ENCODE measurements at regions not wholly inside any gene's neighbourhood (a gene's known extent, or its start where the extent isn't known, plus 50 kb on each side); places are given as distances from the start of the nearest gene placed in this dataset.

DNA sequence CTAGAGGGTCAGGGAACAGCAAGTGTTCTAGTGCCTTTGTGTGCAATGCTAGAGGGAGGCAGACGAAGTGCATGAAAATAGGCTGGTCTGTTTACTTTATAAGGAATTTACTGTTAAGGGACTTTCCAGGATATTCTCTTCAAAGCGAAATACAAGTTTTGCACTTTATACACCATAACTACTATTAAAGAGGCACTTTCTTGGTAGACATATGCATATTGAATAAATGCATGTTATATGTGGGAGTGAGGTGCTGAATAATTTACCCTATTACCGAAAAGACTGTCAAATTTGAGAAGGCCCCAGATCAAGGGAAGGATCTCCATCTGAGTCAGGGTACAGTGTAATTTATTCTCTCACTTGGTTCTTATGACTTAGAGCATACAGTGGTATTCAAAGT lies 310.5 kb downstream of the S1PR1 start:
- ATAC-seq (no peak), DNase-seq (no peak)
- no peak overlapping the region for H3K27ac ChIP-seq
- H3K4me3 ChIP-seq = no peak overlapping the region
- H3K36me3 ChIP-seq = no peaks in the 10 kb centered on the region
- intact Hi-C loops (cut with DNase I) = no loop called here
- no peaks in the 10 kb centered on the region for H3K9me3 ChIP-seq
- TF ChIP-seq, protein P1, sequence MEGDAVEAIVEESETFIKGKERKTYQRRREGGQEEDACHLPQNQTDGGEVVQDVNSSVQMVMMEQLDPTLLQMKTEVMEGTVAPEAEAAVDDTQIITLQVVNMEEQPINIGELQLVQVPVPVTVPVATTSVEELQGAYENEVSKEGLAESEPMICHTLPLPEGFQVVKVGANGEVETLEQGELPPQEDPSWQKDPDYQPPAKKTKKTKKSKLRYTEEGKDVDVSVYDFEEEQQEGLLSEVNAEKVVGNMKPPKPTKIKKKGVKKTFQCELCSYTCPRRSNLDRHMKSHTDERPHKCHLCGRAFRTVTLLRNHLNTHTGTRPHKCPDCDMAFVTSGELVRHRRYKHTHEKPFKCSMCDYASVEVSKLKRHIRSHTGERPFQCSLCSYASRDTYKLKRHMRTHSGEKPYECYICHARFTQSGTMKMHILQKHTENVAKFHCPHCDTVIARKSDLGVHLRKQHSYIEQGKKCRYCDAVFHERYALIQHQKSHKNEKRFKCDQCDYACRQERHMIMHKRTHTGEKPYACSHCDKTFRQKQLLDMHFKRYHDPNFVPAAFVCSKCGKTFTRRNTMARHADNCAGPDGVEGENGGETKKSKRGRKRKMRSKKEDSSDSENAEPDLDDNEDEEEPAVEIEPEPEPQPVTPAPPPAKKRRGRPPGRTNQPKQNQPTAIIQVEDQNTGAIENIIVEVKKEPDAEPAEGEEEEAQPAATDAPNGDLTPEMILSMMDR (IDR thresholded peaks at IDR 0.05) = no peak
- H3K4me1 ChIP-seq = no peaks in the 10 kb centered on the region
- no peaks in the 10 kb centered on the region for H3K27me3 ChIP-seq (ENCODE audit: low read depth)

DNA sequence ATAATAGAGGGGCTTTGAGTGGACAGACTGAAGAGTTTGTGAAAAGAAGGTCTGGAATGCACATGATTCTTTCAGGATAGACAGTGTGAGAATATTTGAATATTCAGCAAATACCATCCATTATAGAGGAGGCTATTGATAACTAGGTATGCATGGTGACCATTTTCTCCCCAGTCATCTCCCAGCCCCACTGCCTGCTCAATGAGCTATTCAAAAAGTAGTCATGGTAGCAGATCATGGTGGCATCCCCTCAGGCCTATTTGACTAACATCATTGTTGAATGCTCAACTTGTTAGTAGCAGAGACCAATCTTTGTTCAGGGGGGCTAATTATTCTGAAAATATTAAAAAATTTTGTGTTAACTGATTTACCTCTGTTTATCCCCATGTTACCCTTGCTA lies 311.6 kb downstream of the S1PR1 start:
- DNase-seq (no peak), ATAC-seq (no peak)
- H3K4me1 ChIP-seq = no peaks in the 10 kb centered on the region
- no peaks in the 10 kb centered on the region for H3K9me3 ChIP-seq
- H3K27ac ChIP-seq = no peak overlapping the region
- H3K36me3 ChIP-seq = no peaks in the 10 kb centered on the region
- H3K27me3 ChIP-seq (ENCODE audit: low read depth) = no peaks in the 10 kb centered on the region
- TF ChIP-seq, protein P1 (IDR thresholded peaks at IDR 0.05) = no peak
- H3K4me3 ChIP-seq = no peak overlapping the region
- intact Hi-C loops (cut with DNase I) = no loop called here

DNA sequence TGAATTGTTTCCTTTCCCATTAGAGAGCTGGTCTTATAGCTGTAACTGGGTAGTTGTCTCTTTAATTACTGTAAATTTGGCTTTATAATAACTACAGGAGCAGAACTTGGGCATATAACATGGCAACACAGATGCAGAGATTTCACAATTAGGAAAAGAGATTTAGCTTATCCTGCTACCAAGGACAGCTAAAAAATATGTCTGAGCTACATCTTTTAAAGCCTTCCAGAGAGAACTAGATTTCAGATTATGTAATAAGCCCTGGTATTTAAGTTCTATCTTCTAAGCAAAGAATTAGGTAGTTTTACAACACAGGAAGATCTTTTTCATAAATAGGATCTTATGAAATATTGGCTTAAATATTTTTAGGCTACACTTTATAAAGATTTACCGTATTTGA lies 313.8 kb downstream of the S1PR1 start:
- DNase-seq = no peak
- Histone ChIP-seq H3K36me3 (no peaks in the 10 kb centered on the region), H3K27me3 (ENCODE audit: low read depth) (no peaks in the 10 kb centered on the region), H3K9me3 (no peaks in the 10 kb centered on the region), H3K4me1 (no peaks in the 10 kb centered on the region), H3K27ac (no peak overlapping the region), H3K4me3 (no peak overlapping the region)
- no peak for ATAC-seq
- intact Hi-C loops (cut with DNase I) = no loop called here
- TF ChIP-seq, protein P1 (IDR thresholded peaks at IDR 0.05) = no peak

DNA sequence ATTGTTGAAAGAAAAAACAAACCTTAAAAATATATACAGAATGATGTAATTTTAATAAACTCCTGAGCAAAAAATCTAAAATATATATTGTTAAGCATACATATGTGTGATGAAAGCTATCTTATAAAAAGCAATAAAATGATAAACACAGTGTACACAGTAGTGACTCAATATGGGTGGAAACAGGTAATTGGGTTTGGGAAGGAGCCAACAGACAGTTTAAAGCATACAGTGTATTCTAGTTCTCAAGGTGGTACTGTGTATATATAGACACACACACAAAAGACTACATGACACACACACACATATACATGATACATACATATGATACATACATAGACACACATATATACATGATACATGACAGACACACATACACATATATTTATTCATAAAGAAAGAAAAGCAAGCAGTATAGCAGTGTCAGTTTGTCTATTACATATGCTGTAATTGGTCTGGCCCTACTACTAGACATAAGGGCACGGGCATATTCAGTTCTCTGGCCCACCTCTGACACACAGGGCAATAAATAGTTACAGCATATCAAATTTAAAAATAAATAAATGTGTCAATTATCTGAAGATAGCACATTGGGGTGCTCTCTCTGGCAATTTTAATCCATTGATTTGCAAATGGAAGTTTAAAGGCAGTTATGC lies 330.2 kb downstream of the S1PR1 start:
- no peak overlapping the region for H3K27ac ChIP-seq
- no peaks in the 10 kb centered on the region for H3K36me3 ChIP-seq
- DNase-seq (no peak), ATAC-seq (no peak)
- no peak overlapping the region for H3K4me3 ChIP-seq
- TF ChIP-seq, protein P1 (IDR thresholded peaks at IDR 0.05) = no peak
- H3K9me3 ChIP-seq = no peaks in the 10 kb centered on the region
- intact Hi-C loops (cut with DNase I) = no loop called here
- H3K27me3 ChIP-seq (ENCODE audit: low read depth) = no peaks in the 10 kb centered on the region
- H3K4me1 ChIP-seq = no peaks in the 10 kb centered on the region

DNA sequence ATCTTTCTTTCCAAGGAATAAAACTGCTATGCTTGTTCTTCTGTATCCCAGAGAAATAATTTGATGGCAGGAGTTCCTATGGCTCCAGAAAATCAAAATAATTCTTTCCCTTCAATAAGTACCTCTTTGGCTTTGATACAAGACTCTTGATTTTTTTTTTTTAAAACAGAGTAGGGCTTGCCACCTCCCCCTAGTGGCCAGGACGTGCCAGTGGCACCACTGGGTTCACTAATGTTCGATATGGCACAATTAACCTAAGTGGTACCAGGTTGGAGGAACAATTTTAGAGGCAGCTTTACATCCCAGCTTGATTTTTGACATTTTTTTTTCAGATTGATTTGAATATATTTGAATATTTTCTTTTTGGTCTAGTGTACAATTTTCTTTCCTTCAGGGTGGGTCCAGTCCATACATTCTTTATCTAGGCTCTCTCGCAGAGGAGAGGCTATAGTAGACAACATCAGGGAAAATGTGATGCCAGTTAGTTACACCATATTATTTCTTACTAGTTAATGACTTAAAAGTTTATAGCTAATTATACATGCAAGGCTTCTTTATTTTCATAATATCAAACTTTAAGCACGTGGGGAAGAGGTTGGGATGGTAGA lies 330.9 kb downstream of the S1PR1 start:
- H3K4me3 ChIP-seq = no peak overlapping the region
- H3K4me1 ChIP-seq = no peaks in the 10 kb centered on the region
- H3K27me3 ChIP-seq (ENCODE audit: low read depth) = no peaks in the 10 kb centered on the region
- ATAC-seq (peak; percentile 63 to 71), DNase-seq (peak; percentile 48)
- H3K27ac ChIP-seq = no peak overlapping the region
- TF ChIP-seq, protein P1 (IDR thresholded peaks at IDR 0.05) = peak; percentile 94
- intact Hi-C loops (cut with DNase I) = no loop called here
- no peaks in the 10 kb centered on the region for H3K36me3 ChIP-seq
- no peaks in the 10 kb centered on the region for H3K9me3 ChIP-seq
